ENCODE measurements at regions not wholly inside any gene's neighbourhood (a gene's known extent, or its start where the extent isn't known, plus 50 kb on each side); places are given as distances from the start of the nearest gene placed in this dataset.
"Not testable (repeated sequence)": the region's sequence is repeated elsewhere in the genome, so short reads cannot be mapped to it uniquely, and the experiment has no call there.

DNA sequence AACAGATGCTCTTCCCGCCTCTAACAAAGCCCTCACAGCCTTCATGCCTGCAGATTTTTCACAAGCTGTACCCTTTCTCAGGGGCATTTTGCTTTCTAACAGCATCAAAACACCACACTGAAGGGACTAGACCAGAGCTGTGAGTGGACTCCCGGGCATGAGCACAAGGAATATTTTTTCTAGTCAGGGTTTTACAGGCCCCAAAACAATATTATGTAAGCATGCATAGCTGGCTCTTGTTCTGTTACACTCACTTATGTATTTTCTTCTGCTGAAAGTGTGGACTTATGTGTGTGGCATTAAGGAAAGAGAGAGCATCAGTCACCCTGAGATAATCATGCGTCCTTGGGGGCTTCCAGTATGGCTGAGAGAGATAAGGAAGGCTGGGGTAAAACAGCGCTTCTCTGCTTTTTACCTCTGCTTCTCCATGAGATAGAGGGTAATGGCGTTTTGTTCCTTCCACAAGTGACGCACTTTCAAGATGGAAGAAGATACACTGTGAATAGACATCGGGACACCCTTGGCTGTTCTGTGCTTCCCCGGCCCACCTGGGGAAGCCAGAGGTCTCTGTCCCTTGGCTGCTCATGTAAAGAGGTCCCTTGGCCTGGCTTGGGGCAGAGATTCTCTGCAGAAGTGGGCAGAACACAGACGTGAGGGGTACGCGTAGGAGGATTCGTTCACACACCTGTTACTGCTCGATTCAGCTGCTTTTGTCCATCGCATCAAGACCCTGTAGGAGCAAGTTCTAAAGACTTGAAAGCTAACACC, 266.7 kb upstream of the RAB4A start:
- TF ChIP-seq, protein P1, sequence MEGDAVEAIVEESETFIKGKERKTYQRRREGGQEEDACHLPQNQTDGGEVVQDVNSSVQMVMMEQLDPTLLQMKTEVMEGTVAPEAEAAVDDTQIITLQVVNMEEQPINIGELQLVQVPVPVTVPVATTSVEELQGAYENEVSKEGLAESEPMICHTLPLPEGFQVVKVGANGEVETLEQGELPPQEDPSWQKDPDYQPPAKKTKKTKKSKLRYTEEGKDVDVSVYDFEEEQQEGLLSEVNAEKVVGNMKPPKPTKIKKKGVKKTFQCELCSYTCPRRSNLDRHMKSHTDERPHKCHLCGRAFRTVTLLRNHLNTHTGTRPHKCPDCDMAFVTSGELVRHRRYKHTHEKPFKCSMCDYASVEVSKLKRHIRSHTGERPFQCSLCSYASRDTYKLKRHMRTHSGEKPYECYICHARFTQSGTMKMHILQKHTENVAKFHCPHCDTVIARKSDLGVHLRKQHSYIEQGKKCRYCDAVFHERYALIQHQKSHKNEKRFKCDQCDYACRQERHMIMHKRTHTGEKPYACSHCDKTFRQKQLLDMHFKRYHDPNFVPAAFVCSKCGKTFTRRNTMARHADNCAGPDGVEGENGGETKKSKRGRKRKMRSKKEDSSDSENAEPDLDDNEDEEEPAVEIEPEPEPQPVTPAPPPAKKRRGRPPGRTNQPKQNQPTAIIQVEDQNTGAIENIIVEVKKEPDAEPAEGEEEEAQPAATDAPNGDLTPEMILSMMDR (conservative IDR thresholded peaks at IDR 0.05) = no peak
- no peak overlapping the region for H3K27ac ChIP-seq

DNA sequence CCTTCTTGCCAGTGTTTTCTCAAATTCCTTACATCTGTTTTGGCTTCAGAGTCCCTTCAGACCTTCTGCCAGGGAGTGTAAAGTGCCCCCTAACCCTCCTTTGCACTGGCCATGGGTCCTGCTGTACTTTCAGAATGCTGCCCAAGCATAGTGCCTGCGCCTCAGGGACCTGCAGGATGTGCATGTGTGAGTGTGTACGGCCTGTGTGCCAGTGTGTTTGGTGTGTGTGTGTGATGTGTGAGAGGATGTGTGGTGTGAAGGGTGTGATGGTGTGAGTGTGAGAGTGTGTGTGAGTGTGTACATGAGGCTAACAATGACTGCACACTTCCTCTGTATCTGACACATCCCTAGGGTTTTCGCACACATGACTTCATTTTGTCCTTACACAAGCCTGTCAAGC, 265.8 kb upstream of the RAB4A start:
- TF ChIP-seq, protein P1 (conservative IDR thresholded peaks at IDR 0.05) = no peak
- no peak overlapping the region for H3K27ac ChIP-seq

DNA sequence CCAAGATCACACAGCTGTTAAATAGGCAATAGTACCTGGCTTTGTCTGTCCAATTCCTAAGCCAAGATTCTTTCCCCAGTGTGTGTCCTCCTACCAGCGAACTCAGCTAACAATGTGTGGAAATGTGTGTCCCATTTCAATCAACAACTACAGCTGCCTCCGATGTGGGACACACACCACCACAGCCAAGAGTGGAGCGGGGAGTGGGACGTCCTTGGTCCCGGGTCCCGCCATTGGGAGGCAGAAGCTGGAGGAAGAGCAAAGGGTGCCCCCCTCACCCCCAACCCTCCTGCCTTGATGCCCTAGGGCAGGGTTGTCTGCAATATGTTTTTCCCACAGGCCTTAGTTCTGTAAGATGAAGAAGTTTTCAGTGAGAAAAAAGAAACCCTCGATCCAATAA, 265.4 kb upstream of the RAB4A start:
- TF ChIP-seq, protein P1 (conservative IDR thresholded peaks at IDR 0.05) = no peak
- H3K27ac ChIP-seq = no peak overlapping the region

DNA sequence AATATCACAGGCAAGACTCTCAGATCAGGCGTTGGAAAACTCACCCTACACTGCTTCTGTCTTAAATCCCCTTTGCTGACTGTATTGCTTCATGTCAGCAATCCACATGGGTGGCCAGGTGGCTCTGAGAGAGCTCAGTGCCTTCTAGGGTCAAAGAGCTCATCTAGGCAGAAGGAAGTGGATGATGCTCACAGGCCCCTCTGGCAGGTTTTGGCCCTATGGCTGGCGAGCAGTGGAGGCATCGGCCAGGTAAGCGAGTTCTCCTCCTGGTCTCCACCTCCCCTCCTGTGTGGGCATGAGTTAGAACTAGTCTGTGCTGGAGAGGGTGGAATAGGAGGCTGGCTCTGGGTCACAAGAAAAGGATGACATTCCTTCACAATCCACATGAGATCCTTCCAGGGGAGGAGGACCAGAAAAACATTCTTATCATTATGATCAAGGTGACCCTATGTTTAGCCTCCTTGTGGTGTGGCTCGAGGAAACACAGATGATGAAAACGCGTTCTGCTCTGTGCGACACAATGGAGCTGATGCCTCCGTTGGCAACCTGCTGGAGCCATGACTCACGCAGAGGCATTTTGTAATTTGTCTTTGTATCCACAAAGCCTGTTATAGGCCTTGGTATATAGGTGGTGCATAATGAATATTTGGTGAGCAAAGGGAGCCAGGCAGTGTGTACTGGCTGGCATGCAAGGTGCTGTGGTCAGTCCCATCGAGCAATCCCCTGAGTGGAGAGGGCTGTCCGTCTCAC, 264.6 kb upstream of the RAB4A start:
- TF ChIP-seq, protein P1 (conservative IDR thresholded peaks at IDR 0.05) = no peak
- no peak overlapping the region for H3K27ac ChIP-seq

DNA sequence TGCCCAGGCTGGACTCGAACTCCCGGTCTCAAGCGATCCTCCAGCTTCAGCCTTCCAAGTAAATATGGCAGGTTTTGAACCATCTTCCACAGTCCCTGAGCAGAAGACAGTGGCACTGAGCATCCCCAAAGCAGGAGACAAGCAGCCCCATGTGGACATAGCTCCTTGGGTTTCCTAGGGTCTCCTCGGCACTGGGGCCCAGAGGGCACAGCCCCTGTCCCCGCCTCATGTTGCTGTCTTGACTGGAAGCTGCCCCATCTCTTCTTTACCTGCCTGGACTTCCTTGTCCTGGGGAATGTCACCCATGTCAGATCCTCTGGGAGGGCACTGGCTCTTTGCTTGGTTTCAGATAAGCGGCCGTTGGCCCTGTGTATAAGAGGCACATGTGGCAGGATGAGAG, 263.7 kb upstream of the RAB4A start:
- TF ChIP-seq, protein P1 (conservative IDR thresholded peaks at IDR 0.05) = no peak
- no peak overlapping the region for H3K27ac ChIP-seq

DNA sequence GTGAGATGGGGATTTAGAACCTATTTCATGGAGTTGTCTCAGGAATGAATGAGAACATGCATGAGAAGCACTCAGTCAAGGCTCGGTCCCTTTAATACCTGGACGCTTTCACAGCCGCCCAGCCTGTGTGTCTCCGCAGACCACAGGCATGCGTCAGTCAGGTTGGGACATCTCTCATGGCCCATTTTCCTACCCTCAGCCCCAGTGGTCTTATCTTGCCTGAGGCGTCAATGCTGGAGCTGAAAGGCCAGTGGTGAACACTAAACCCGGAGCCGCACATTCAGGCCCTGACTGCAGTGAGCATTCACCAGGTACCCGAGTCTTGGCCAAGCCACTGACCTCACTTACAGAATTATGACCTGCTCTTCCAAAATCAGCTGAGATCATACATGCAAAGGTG, 263.2 kb upstream of the RAB4A start:
- TF ChIP-seq, protein P1 (conservative IDR thresholded peaks at IDR 0.05) = no peak
- H3K27ac ChIP-seq = no peak overlapping the region

DNA sequence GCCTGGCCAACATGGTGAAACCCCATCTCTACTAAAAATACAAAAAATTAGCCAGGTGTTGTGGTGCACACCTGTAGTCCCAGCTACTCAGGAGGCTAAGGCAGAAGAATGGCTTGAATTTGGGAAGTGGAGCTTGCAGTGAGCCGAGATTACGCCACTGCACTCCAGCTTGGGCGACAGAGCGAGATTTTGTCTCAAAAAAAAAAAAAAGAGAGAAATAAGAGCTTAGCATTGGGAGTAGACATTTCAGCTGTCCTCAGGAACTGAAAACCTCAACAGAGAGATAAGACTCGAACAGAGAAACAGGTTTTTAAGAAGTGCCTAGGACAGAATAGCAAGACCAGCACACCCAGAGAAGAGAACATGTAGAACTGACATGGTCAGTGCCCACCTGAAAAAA, 262.6 kb upstream of the RAB4A start:
- H3K27ac ChIP-seq = not testable (repeated sequence)

DNA sequence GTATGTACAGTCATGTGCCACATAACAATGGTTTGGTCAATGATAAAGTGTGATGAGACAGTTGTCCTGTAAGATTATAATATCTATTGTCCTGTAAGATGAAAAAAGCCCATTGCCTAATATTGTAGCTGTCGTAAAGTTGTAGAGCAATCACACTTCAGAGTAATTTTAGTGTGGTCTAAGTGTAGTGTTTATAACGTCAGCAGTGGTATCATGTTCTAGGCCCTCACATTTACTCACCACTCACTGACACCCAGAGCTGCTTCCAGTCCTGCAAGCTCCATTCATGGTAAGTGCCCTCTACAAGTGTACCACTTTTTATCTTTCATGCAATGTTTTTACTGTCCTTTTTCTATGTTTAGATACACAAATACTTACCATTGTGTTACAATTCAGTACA, 259.9 kb upstream of the RAB4A start:
- TF ChIP-seq, protein P1 (conservative IDR thresholded peaks at IDR 0.05) = no peak
- H3K27ac ChIP-seq = no peak overlapping the region
